ENCODE measurements at regions not wholly inside any gene's neighbourhood (a gene's known extent, or its start where the extent isn't known, plus 50 kb on each side); places are given as distances from the start of the nearest gene placed in this dataset.

- H2AFZ ChIP-seq (ENCODE audit: low read depth, low read length, poor library complexity, severe bottlenecking) = no peak overlapping the region
- ATAC-seq = no peak
- no peak for DNase-seq (ENCODE audit: low read depth, low spot score)
- no peaks in the 10 kb centered on the region for H3K9me2 ChIP-seq (ENCODE audit: insufficient read depth)
- H3K27ac ChIP-seq (ENCODE audit: low read depth, low read length) = no peak overlapping the region
- no peaks in the 10 kb centered on the region for H4K20me1 ChIP-seq (ENCODE audit: insufficient read depth)
- no peaks in the 10 kb centered on the region for H3K4me1 ChIP-seq (ENCODE audit: control insufficient read depth in 1 of 2, insufficient read depth in 2 of 2, low read length in 2 of 2)
- ChIA-PET POLR2A (no interaction called here), RAD21 (ENCODE audit: low non-redundant PET in 1 of 2, low total read pairs in 2 of 2, uncharacterized antibody in 2 of 2, unreplicated experiment in 2 of 2) (no interaction called here), CTCF (no interaction called here)
- TF ChIP-seq TCF7L2 (IDR thresholded peaks at IDR 0.05; ENCODE audit: borderline replicate concordance, extremely low read depth, insufficient read depth, insufficient read length) = no peak
- no peak for TF ChIP-seq SIN3A (IDR thresholded peaks at IDR 0.05; ENCODE audit: low read depth)
- no peak for TF ChIP-seq JUND (IDR thresholded peaks at IDR 0.05)
- TF ChIP-seq SP1 (IDR thresholded peaks at IDR 0.05; ENCODE audit: low read depth) = no peak
- TF ChIP-seq EGR1 (IDR thresholded peaks at IDR 0.05; ENCODE audit: low read depth) = no peak
- TF ChIP-seq ZNF274 (IDR thresholded peaks at IDR 0.05; ENCODE audit: low read depth, low read length) = no peak
- TF ChIP-seq ATF3 (IDR thresholded peaks at IDR 0.05) = no peak
- TF ChIP-seq RAD21 (IDR thresholded peaks at IDR 0.05; ENCODE audit: low read depth) = no peak
- no peak overlapping the region for H3K9ac ChIP-seq (ENCODE audit: low read length)
- no peaks in the 10 kb centered on the region for H3K79me2 ChIP-seq (ENCODE audit: insufficient read depth, low read length)
- peaks cover 35 to 50% of the 10 kb centered on the region in 2 experiments; a peak in 3 of 4 replicates for H3K9me3 ChIP-seq (ENCODE audit: control insufficient read depth in 1 of 2, insufficient read depth in 1 of 2, low read depth in 1 of 2, low read length in 2 of 2)
- H3K27me3 ChIP-seq (ENCODE audit: insufficient read depth, low read length) = no peaks in the 10 kb centered on the region
- H3K4me2 ChIP-seq (ENCODE audit: low read length) = no peak overlapping the region
- BruUV-seq (replicated peaks) = no TSS peak
- intact Hi-C loops (cut with micrococcal nuclease) = no loop called here
- no peaks in the 10 kb centered on the region for H3K36me3 ChIP-seq (ENCODE audit: control insufficient read depth in 1 of 2, insufficient read depth in 2 of 2, low read length in 2 of 2)
- no peak overlapping the region for H3K4me3 ChIP-seq (replicated peaks in 1 of 2; ENCODE audit: low read depth in 1 of 2, low read length in 2 of 2)
Measured at GRCh38 chr17:52762794-52763167, 604.3 kb upstream of the CA10 start.

- POLR2A ChIA-PET = no interaction called here
- TF ChIP-seq ZNF274 (IDR thresholded peaks at IDR 0.05; ENCODE audit: low read depth, low read length) (no peak), SIN3A (IDR thresholded peaks at IDR 0.05; ENCODE audit: low read depth) (no peak), MAX (IDR thresholded peaks at IDR 0.05) (no peak), POLR2A (IDR thresholded peaks at IDR 0.05; ENCODE audit: borderline replicate concordance, extremely low read depth, insufficient read depth, insufficient read length) (no peak), SP1 (IDR thresholded peaks at IDR 0.05; ENCODE audit: low read depth) (no peak), REST (IDR thresholded peaks at IDR 0.05; ENCODE audit: low read depth) (no peak), POLR2AphosphoS5 (IDR thresholded peaks at IDR 0.05; ENCODE audit: low read depth, low read length) (no peak)
- Histone ChIP-seq H3K4me2 (ENCODE audit: low read length) (no peak overlapping the region), H3K27me3 (ENCODE audit: insufficient read depth, low read length) (no peaks in the 10 kb centered on the region), H3K79me2 (ENCODE audit: insufficient read depth, low read length) (no peaks in the 10 kb centered on the region), H3K27ac (ENCODE audit: low read depth, low read length) (no peak overlapping the region), H2AFZ (ENCODE audit: low read depth, low read length, poor library complexity, severe bottlenecking) (no peak overlapping the region), H3K4me1 (ENCODE audit: control insufficient read depth in 1 of 2, insufficient read depth in 2 of 2, low read length in 2 of 2) (no peaks in the 10 kb centered on the region), H3K9me2 (ENCODE audit: insufficient read depth) (no peaks in the 10 kb centered on the region), H4K20me1 (ENCODE audit: insufficient read depth) (no peaks in the 10 kb centered on the region), H3K9ac (ENCODE audit: low read length) (no peak overlapping the region), H3K9me3 (ENCODE audit: control insufficient read depth in 1 of 2, insufficient read depth in 1 of 2, low read depth in 1 of 2, low read length in 2 of 2) (peaks cover 38 to 50% of the 10 kb centered on the region in 2 experiments; a peak in 3 of 4 replicates), H3K36me3 (ENCODE audit: control insufficient read depth in 1 of 2, insufficient read depth in 2 of 2, low read length in 2 of 2) (no peaks in the 10 kb centered on the region), H3K4me3 (replicated peaks in 1 of 2; ENCODE audit: low read depth in 1 of 2, low read length in 2 of 2) (no peak overlapping the region)
- CTCF ChIA-PET = no interaction called here
- intact Hi-C loops (cut with micrococcal nuclease) = no loop called here
- ATAC-seq (no peak), DNase-seq (ENCODE audit: low read depth, low spot score) (no peak)
- BruUV-seq (replicated peaks) = no TSS peak
- RAD21 ChIA-PET (ENCODE audit: low non-redundant PET in 1 of 2, low total read pairs in 2 of 2, uncharacterized antibody in 2 of 2, unreplicated experiment in 2 of 2) = no interaction called here
Measured at GRCh38 chr17:52762147-52762793, 603.8 kb upstream of the CA10 start.

Measured in HCT116 (cell line).